UCSD-AML1 (cell line): ENCODE measurements at regions not wholly inside any gene's neighbourhood (a gene's known extent, or its start where the extent isn't known, plus 50 kb on each side); places are given as distances from the start of the nearest gene placed in this dataset.

Experiments used
- DNase-seq: peaks from one replicate; lab custom pipeline; 2025; ENCODE audit not compliant: unreplicated experiment; lab: John Stamatoyannopoulos, UW

GRCh38 chr4:14222377-14223029 lies 595.0 kb upstream of the BOD1L1 start:
- no peak for DNase-seq

GRCh38 chr4:14223461-14223860 lies 595.9 kb upstream of the BOD1L1 start:
- DNase-seq = no peak

GRCh38 chr4:14225688-14226207 lies 598.2 kb upstream of the BOD1L1 start:
- no peak for DNase-seq

DNA sequence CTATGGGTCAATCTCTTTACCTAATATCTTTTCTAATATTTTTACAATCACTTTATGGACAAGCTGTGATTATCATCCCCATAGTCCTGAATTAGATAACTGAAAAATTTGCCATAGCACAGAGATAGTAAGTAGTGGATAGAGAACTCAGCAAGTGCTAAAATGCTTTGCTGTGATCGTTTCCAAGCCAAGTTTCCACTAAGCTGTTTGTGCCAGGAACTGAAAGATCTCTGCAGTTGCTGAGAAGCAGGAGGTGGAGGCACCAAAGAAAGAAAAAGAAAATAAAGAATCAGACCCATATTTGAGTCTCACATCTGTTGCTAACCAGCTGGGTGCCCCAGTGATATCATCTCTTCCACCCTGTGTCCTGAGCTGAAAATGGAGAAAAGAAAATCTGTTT lies 605.6 kb upstream of the BOD1L1 start:
- no peak for DNase-seq

DNA sequence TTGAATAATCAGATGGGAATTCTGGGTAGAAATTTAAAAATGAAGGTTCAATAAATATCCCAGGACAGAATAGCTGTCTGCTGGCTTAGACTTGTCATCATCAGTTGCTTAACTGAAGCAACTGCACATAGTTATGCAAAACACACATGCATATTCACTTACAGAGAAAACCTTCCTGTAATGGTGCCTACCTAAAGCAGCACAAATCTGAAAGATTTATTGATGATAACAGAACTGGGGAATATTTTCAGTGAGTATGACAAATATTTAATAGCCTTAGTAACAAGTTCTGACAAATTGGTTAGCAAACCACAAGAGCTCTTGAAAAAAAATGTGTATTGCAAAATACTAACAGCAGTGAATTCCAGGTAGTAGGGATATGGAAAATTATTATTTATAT lies 606.8 kb upstream of the BOD1L1 start:
- DNase-seq = no peak

DNA sequence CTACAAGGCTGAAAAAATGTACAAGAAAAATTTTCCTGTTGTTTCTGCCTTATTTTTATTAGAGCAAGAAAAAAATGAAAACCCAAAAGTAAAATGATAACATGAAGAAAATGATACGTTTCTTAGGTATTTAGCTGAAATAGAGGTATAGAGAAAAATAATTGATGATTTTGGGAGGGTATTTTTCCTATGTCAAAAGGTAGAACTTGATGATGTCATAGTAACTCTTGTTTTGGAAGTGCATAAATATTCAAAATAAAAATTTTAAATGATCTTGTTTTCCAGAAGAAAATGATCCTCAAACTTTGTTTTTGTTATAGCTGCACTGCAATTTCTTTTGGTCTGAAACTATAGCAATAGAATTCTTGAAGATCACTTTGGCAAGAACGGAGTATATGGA lies 608.8 kb upstream of the BOD1L1 start:
- no peak for DNase-seq

DNA sequence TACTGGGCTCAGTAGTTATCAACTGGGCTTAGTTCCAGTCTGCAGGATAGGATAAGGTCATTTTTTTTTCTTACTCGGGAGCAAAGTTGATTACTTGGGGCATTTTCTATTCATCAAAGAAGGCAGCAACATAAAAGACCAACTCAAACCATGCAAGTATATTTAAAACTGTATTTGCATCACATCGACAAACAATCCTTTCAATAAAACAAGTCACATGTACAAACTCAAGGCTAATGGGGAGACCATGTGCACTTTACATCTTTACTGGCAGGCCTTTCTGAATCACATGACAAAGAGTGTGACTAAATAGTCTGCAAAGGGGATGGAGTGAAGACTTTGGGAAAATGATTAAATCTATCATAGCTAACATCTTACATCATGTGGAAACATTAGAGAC lies 610.4 kb upstream of the BOD1L1 start:
- no peak for DNase-seq

DNA sequence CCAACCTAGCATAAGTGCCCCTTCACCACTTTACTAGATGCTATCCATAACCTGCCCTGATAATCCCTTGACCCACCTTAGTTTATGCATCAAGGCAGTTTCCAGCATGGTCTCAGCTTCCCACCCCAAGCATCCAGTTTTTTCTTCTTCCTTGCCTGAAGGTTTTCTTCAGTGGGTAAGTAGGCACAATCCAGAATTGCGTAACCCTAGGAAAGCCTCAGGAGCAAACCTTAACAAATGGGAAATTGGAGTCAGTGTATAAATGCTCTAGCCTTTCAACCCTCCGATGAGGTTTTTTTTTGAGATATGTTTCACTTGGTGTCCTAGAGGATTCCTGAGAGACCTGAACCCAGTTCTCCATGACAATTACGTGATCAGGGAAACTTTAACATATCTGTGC lies 614.0 kb upstream of the BOD1L1 start:
- DNase-seq = no peak

DNA sequence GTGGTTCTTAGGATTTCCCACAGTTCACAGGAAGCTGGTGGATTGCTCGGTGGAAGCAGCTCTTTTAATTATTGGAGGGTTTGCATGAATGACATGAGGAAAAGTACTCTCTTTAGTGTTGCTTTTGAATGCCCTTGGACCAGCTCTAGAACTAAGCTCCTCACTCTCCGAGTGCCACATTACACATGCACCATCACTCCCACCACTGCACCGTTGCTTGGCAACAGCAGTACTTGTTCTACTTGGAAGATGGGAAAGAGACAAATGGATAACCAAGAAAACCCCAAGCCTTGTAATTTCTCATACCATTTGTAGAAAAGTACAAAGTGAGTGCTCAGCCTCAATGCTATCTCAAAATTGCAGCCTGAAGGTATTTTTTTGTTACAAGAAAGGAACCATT lies 620.2 kb upstream of the BOD1L1 start:
- no peak for DNase-seq

DNA sequence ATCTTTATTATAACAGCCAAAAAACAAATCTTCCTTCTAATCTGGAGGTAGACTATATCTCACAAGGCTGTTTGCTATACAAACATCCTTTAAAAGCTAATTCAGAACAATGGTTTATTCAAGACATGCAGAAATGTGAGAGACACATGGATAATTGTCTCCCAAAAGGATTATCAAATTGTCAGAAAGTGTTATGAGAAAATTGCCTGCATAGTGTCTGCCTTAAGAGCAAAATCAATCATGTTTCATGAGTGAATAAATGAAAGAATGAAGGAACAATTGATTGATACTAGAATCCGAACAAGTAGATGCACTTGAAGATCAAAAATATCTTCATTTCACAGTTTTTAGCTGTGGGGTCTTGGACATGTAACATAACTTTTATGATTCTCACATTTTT lies 621.7 kb upstream of the BOD1L1 start:
- DNase-seq = no peak

DNA sequence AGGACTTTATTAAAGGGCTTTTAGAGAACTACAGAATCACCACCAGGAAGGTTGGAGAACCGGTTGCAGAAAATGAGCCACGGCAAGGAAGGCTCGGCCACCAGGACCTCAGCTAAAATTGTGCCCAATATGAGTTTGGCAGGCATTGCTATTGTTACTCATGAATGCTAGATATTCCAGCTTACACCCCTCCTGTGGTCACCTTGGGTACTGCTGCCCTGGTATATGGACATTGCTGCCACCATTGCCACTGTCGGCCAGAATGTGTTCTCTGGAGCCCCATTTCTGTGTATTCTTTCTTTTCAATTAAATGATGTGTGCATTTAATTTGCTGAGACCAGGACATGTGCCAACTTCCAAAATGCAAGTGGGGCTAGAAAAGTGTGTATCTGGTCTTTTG lies 626.7 kb upstream of the BOD1L1 start:
- peak; percentile 22 for DNase-seq

DNA sequence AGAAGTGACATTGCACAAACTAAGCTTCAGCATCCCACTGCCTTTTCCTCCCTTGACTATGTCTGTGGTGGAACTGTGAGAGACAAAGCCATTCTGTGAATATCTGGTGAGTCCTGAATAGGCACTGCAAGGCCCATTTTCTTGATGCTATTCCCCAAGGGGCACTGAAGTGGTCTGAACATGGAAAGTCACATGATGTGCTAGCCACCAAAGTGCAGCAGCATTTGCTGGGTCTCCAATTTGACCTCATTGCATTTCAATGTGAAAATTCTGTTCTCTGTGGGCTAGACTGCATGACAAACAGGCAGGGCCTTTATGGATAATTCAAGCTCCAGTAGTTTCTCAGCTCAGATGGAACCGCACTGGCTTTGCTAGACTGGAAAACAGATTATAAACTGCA lies 627.4 kb upstream of the BOD1L1 start:
- no peak for DNase-seq

DNA sequence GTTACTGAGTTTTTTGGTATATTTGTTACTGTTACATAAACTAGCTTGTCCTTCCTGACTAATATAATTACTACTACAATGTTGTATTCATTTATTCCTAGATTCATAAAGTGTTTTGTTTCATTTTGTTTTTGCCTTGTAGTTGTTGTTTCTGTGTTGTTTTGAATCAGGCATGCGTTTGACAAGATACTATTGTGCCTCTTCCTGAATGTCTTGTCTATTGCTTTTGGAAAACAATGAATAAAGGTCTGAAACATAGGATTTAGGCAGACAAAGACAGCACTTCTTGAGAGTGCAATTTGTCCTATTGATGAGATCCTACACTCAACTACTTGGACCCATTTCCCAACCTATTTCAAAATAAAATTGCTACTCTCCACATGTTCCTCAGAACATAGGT lies 630.4 kb upstream of the BOD1L1 start:
- no peak for DNase-seq

DNA sequence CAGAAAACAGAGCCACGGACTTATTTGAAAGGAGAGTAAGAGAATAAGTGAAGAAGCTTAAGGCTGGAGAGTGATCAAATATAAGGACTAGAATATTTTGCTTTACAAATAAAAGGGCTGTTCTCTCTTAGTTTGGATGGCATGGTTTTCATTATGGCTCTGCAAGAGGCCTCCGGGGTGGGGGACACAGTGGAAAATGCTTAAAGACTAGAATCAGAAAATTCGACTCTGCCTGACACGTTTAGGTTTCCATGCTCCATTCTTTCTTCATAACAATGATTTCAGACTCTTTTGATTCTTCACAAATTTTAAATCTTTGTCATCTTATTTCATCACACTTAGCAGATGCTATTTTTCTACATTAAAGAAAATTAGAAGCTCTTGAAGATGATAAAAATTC lies 632.4 kb upstream of the BOD1L1 start:
- DNase-seq = no peak

DNA sequence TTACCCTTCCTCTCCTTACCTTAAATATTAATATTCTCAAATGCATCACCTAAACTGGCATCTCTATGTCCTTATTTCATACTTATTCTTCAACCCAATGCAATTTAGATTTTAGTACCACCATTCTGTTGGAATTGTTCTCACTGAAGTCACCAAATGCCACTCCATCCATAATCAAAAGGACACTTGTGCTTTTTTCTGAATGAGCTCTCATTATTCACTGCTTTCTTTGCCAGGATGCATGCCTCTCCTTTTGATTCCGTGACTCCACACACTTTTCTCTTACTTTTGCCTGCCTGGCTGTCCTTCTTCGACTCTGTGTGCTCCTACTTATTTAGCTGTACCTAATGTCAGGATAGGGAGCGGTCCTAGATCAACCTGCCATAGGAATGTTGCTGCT lies 633.1 kb upstream of the BOD1L1 start:
- no peak for DNase-seq

GRCh38 chr4:14262221-14262620 lies 634.7 kb upstream of the BOD1L1 start:
- DNase-seq = no peak

DNA sequence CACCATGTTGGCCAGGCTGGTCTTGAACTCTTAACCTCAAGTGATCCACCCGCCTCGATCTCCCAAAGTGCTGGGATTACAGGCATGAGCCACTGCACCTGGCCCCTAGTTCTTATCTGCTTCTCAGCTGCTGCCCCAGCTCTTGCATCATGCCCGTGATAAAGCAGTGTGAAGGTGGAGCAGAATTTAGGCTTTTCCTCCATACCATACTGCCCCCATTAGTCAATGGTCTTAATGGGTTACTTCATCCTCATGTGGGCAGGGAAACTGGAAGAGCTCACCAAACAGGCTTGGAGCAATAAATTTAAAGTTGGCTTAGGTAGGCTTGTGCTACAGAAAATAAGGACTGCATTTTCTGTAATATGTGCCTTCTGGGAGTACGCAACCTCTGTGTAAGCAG lies 636.9 kb upstream of the BOD1L1 start:
- DNase-seq = no peak

- no peak for DNase-seq
Observed at GRCh38 chr4:14265651-14266050, 638.1 kb upstream of the BOD1L1 start.

DNA sequence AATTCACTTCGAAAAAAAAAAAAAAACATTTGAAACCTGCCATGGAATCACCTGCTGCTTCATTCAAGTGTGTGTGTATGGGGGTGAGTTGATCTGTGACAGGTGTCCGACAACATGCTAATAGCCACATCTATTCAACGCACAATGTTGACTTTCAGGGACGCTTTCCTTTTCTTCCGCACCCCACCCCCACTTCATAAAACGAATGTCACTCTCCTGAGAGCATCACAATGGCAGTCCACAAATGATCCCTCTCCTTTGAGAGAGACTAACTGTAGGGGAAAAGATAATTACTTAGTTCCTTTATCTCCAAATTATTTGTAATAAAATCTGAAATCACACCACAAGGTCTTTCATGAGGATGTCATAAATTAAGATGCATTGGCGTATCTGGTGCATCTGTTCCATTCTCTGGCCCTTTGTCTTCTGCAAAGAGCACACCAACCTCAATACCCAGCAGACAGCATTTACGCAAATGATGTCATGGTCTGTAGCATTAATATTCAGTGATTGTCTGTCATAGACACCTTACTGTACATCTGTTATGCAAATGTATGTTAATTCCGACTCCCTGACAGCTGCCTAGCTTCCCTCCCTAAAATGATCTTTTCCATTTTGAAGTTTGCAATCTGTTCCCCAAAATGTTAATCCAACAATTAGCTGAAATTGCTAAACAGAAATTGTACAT lies 640.0 kb upstream of the BOD1L1 start:
- no peak for DNase-seq

DNA sequence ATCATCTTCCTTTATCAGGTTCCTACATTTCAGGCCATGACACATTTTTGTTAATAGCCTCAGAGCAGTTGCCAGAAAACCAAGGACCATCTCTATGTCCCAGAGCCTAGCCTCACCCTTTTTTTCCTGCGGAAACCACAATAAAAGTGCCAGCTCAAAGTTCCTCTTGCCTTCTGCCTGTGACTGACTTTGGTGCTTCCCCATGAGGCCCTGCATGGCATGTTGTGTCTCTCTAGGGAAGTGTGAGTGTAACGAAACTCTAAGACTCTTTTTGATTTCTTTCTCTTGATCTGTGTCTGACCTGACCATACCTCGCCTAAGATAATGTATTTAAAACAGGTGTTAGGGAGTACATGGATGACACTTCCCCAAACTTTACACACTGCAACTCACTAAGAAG lies 642.3 kb upstream of the BOD1L1 start:
- peak; percentile 61 for DNase-seq

DNA sequence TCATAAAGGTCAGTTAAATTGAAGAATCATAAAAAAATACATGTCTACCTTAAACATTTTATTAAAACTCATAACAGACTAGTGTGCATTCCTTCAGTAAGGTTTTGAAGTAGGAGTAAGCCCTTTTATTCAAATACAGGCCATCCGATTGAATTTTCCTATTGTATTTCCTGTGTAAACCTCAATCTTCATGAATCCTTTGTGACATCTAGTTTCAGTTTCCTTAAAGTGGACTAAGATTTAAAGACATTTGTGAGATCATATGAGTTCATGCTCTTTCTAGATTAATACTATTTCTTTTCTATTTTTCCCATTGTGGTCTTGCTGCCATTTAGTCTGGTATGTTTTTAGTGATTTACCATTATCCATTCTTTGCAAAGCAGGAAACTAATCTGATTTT lies 644.7 kb upstream of the BOD1L1 start:
- no peak for DNase-seq

DNA sequence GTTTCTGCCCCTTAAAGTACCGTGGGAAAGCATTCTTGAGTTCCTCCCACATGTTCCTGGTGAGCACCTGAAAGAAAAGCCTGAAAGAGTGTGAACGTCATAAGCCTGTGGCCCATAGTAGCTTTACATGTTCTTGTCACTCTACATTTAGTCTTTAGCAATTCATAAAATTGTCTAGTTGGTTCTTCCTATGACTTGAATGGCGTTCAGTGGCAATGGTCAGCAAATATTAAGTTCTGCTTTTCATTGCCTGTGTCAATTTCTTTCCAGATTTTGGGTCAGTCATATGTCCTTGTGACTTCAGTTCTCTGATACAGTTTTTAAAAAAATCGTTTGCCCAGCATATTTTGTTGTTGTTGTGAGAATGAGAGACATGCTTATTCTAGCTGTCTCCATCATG lies 650.0 kb upstream of the BOD1L1 start:
- DNase-seq = no peak

DNA sequence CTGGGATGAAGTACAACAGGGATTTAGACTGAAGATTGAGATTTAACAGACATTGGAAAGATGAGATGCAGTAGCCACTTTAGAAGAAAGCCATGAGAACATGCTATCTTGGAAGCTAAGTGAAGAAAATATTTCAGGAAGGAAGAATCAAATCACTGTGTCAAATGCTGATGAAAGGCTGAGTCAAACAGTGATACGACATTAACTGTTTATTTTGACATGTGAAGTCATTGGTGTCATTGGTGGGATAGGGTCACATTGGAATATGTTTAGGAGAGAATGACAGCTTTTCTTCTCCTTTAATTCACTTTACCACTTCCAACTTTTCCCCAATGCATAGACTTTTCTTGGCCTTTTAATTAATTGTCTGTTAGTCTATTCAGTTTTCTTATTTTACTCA lies 653.0 kb upstream of the BOD1L1 start:
- DNase-seq = no peak
